Astrocyte of the spinal cord (primary cell): ENCODE measurements at regions not wholly inside any gene's neighbourhood (a gene's known extent, or its start where the extent isn't known, plus 50 kb on each side); places are given as distances from the start of the nearest gene placed in this dataset.

Source experiments
- DNase-seq: peaks from one replicate; pipeline ENCODE4 v3.0.0; 2011; ENCODE audit warnings: low read depth, low spot score
- H3K4me3 ChIP-seq: 2 replicates; pipeline ENCODE4 v1.5.1; 2011; ENCODE audit warnings: low read depth, mild to moderate bottlenecking, low read length, moderate library complexity
- CTCF ChIP-seq: IDR thresholded peaks from 2 replicates; pipeline ENCODE4 v1.5.1; 2012; ENCODE audit warnings: low read depth, mild to moderate bottlenecking, low read length, inconsistent platforms
- in situ Hi-C: cut with HindIII; loops from 2 replicates; pipeline ENCODE4 v1.10.0; 2017; ENCODE audit warnings: low sequenced_read_pairs

GRCh38 chr1:228830185-228830953 lies 95.1 kb downstream of the RHOU start:
- in situ Hi-C loops = no loop called here
- no peak overlapping the region for H3K4me3 ChIP-seq
- no peak for DNase-seq
- no peak for TF ChIP-seq CTCF

- H3K4me3 ChIP-seq = no peak overlapping the region
- no peak for TF ChIP-seq CTCF
- DNase-seq = peak; percentile 80
- in situ Hi-C loops = no loop called here
These were observed 95.7 kb downstream of the RHOU start for GRCh38 chr1:228830954-228831481.

- H3K4me3 ChIP-seq = no peak overlapping the region
- peak; percentile 29 for DNase-seq
- TF ChIP-seq CTCF = no peak
- in situ Hi-C loops = no loop called here
These were observed 98.8 kb downstream of the RHOU start for GRCh38 chr1:228833911-228834688.

- no peak for TF ChIP-seq CTCF
- in situ Hi-C loops = no loop called here
- no peak for DNase-seq
- no peak overlapping the region for H3K4me3 ChIP-seq
These were observed 100.2 kb downstream of the RHOU start for GRCh38 chr1:228835456-228835855.

- H3K4me3 ChIP-seq = no peak overlapping the region
- in situ Hi-C loops = no loop called here
- DNase-seq = no peak
- no peak for TF ChIP-seq CTCF
These were observed 100.6 kb downstream of the RHOU start for GRCh38 chr1:228835911-228836310.

GRCh38 chr1:228836427-228836826 lies 101.1 kb downstream of the RHOU start:
- TF ChIP-seq CTCF = no peak
- in situ Hi-C loops = no loop called here
- no peak overlapping the region for H3K4me3 ChIP-seq

More at GRCh38 chr1:228836427-228836826, 101.1 kb downstream of the RHOU start:
- no peak for DNase-seq
